Astrocyte (in vitro differentiated cells and primary cell): ENCODE measurements at regions not wholly inside any gene's neighbourhood (a gene's known extent, or its start where the extent isn't known, plus 50 kb on each side); places are given as distances from the start of the nearest gene placed in this dataset.

Source experiments
- DNase-seq: peaks from one replicate; pipeline ENCODE4 v3.0.0-alpha.2; 2010; ENCODE audit warnings: low read depth
- FAIRE-seq: peaks from 2 replicates; lab custom pipeline; 2011; peaks lifted over from hg19 to GRCh38; lab: Jason Lieb, UNC
- H2AFZ ChIP-seq: 2 replicates; pipeline ENCODE4 v1.6.0; 2012; ENCODE audit warnings: low read depth, low read length, inconsistent platforms
- H3K27ac ChIP-seq: 2 replicates; pipeline ENCODE4 v1.5.1; 2011; ENCODE audit warnings: low read depth, low read length, inconsistent platforms
- H3K27me3 ChIP-seq: 2 replicates; pipeline ENCODE4 v1.6.0; 2011; ENCODE audit warnings: low read length, inconsistent platforms; ENCODE audit not compliant: insufficient read depth
- H3K36me3 ChIP-seq: 2 replicates; pipeline ENCODE4 v1.5.1; 2011; ENCODE audit warnings: low read length, inconsistent platforms; ENCODE audit not compliant: insufficient read depth
- H3K4me1 ChIP-seq: 2 replicates; pipeline ENCODE4 v1.5.1; 2011; ENCODE audit warnings: low read length, inconsistent platforms; ENCODE audit not compliant: insufficient read depth
- H3K4me2 ChIP-seq: 2 replicates; pipeline ENCODE4 v1.6.0; 2012; ENCODE audit warnings: low read length, inconsistent platforms
- H3K4me3 ChIP-seq: 2 replicates; pipeline ENCODE4 v1.5.1; 2011; ENCODE audit warnings: low read depth, mild to moderate bottlenecking, low read length, inconsistent platforms; ENCODE audit not compliant: insufficient read depth
- H3K79me2 ChIP-seq: 2 replicates; pipeline ENCODE4 v1.6.0; 2012; ENCODE audit warnings: mild to moderate bottlenecking, low read length, inconsistent platforms; ENCODE audit not compliant: insufficient read depth
- H3K9ac ChIP-seq: 2 replicates; pipeline ENCODE4 v1.6.0; 2012; ENCODE audit warnings: mild to moderate bottlenecking, low read length, inconsistent platforms
- H3K9me3 ChIP-seq: 2 replicates; pipeline ENCODE4 v1.5.1; 2012; ENCODE audit warnings: low read depth, mild to moderate bottlenecking, low read length, inconsistent platforms; ENCODE audit not compliant: insufficient read depth
- H4K20me1 ChIP-seq: 2 replicates; pipeline ENCODE4 v1.6.0; 2012; ENCODE audit warnings: low read length, inconsistent platforms; ENCODE audit not compliant: insufficient read depth
- H3K27ac Mint-ChIP-seq: one replicate; pipeline ENCODE4 v1.8.0; 2021; ENCODE audit warnings: mild to moderate bottlenecking, mixed read lengths; ENCODE audit not compliant: unreplicated experiment
- H3K27me3 Mint-ChIP-seq: one replicate; pipeline ENCODE4 v1.8.0; 2021; ENCODE audit warnings: low read depth, mixed read lengths; ENCODE audit not compliant: unreplicated experiment
- H3K36me3 Mint-ChIP-seq: one replicate; pipeline ENCODE4 v1.8.0; 2021; ENCODE audit warnings: low read depth, mixed read lengths; ENCODE audit not compliant: unreplicated experiment
- H3K4me1 Mint-ChIP-seq: one replicate; pipeline ENCODE4 v1.8.0; 2021; ENCODE audit warnings: low read depth, mixed read lengths; ENCODE audit not compliant: unreplicated experiment
- H3K4me3 Mint-ChIP-seq: one replicate; pipeline ENCODE4 v1.8.0; 2021; ENCODE audit warnings: mild to moderate bottlenecking, moderate library complexity, mixed read lengths; ENCODE audit not compliant: unreplicated experiment
- H3K9me3 Mint-ChIP-seq: one replicate; pipeline ENCODE4 v1.8.0; 2021; ENCODE audit warnings: mild to moderate bottlenecking, mixed read lengths; ENCODE audit not compliant: unreplicated experiment
- EZH2 ChIP-seq: IDR thresholded peaks from 2 replicates; pipeline ENCODE4 v1.6.1; 2012; ENCODE audit warnings: mild to moderate bottlenecking, low read length, inconsistent platforms; ENCODE audit not compliant: insufficient read depth
- TF ChIP-seq, protein P1 (sequence below): IDR thresholded peaks from 2 replicates; pipeline ENCODE4 v1.5.1; 2011; ENCODE audit warnings: low read depth, mild to moderate bottlenecking, inconsistent platforms, low read length, moderate library complexity; ENCODE audit not compliant: insufficient read depth

DNA sequence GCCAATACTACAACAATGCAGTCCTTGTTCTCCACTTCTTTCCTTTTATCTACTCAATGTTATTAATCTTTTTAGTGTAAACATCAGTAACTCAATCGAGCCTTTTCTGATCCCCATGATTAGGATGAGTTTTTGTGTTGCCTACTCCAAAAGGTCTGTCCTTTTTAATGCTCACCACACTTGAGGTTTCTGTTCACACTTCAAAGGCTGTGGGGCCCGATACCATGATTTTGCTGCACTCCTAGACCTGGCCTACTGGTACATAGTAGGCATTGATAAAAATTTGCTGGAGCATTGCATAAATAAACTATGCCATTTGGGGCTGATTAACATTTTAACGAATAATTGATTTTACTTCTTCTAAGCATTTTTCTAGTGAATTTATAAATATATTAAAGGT is 125.4 kb upstream of the KLF12 start:
- H3K79me2 ChIP-seq, result no peaks in the 10 kb centered on the region
- no peaks in the 10 kb centered on the region for H3K36me3 ChIP-seq
- H3K27ac ChIP-seq, result no peak overlapping the region
- DNase-seq, result no peak
- TF ChIP-seq, protein P1, sequence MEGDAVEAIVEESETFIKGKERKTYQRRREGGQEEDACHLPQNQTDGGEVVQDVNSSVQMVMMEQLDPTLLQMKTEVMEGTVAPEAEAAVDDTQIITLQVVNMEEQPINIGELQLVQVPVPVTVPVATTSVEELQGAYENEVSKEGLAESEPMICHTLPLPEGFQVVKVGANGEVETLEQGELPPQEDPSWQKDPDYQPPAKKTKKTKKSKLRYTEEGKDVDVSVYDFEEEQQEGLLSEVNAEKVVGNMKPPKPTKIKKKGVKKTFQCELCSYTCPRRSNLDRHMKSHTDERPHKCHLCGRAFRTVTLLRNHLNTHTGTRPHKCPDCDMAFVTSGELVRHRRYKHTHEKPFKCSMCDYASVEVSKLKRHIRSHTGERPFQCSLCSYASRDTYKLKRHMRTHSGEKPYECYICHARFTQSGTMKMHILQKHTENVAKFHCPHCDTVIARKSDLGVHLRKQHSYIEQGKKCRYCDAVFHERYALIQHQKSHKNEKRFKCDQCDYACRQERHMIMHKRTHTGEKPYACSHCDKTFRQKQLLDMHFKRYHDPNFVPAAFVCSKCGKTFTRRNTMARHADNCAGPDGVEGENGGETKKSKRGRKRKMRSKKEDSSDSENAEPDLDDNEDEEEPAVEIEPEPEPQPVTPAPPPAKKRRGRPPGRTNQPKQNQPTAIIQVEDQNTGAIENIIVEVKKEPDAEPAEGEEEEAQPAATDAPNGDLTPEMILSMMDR, result no peak
- TF ChIP-seq EZH2, result no peak
- peaks cover 2% of the 10 kb centered on the region for H3K9me3 ChIP-seq
- H3K4me1 ChIP-seq, result no peaks in the 10 kb centered on the region
- H3K4me1 Mint-ChIP-seq, result peaks cover 13% of the 10 kb centered on the region
- no peaks in the 10 kb centered on the region for H3K36me3 Mint-ChIP-seq
- H3K9ac ChIP-seq, result no peak overlapping the region
- no peak for FAIRE-seq
- H3K27ac Mint-ChIP-seq, result no peak overlapping the region
- H4K20me1 ChIP-seq, result no peaks in the 10 kb centered on the region
- no peak overlapping the region for H3K4me3 ChIP-seq
- H3K27me3 ChIP-seq, result no peaks in the 10 kb centered on the region
- no peak overlapping the region for H3K4me3 Mint-ChIP-seq
- no peaks in the 10 kb centered on the region for H3K27me3 Mint-ChIP-seq
- H2AFZ ChIP-seq, result no peak overlapping the region
- no peak overlapping the region for H3K4me2 ChIP-seq
- H3K9me3 Mint-ChIP-seq, result peaks cover 6% of the 10 kb centered on the region

DNA sequence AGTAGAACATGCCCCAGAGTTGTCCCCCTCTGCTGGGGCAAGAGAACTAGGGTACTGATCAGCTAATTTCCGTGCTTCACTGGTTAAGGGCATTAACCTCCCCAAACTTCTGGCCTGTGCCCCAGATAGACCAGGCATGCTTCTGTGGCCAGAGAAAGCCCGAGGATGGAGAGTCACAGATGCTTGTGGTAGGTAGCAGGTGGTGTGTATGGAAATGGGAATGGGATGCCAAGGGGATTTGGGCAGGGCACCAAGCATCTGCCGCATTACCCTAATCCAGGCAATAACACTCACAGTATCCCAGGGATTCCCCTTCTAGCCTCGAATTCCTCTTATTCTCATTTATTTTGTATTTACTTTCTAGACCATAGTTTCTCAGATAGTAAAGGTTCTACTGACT is 124.8 kb upstream of the KLF12 start:
- no peak overlapping the region for H3K4me3 Mint-ChIP-seq
- Histone ChIP-seq H3K27me3 (no peaks in the 10 kb centered on the region), H3K79me2 (no peaks in the 10 kb centered on the region), H3K4me1 (no peaks in the 10 kb centered on the region), H3K36me3 (no peaks in the 10 kb centered on the region), H2AFZ (no peak overlapping the region), H3K9me3 (peaks cover 2% of the 10 kb centered on the region), H4K20me1 (no peaks in the 10 kb centered on the region), H3K4me3 (no peak overlapping the region), H3K9ac (no peak overlapping the region), H3K27ac (no peak overlapping the region), H3K4me2 (no peak overlapping the region)
- H3K9me3 Mint-ChIP-seq, result peaks cover 3% of the 10 kb centered on the region
- DNase-seq (no peak), FAIRE-seq (no peak)
- no peaks in the 10 kb centered on the region for H3K36me3 Mint-ChIP-seq
- TF ChIP-seq EZH2, result no peak
- TF ChIP-seq, protein P1, result no peak
- no peaks in the 10 kb centered on the region for H3K27me3 Mint-ChIP-seq
- H3K4me1 Mint-ChIP-seq, result peaks cover 16% of the 10 kb centered on the region
- H3K27ac Mint-ChIP-seq, result no peak overlapping the region

DNA sequence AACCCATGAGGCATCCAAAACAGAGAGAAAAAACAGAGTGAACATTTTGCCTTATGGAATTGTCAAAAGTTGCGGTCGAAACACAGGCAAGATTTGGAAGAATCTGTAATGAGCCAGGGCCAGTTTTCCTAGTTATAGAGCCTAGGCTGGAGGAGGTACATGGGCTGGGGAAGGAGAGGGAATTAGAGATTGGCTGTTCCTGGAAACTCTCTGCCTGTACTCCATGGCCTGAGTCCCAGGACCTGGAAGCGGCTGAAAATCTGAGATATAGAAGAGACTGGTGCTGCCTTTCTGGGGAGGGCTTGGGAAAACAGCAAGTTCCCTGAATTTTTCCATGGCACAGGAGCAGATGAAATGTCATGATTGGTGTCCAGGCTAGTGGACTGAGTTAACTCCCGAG is 122.8 kb upstream of the KLF12 start:
- Mint-ChIP-seq H3K27me3 (no peaks in the 10 kb centered on the region), H3K4me3 (no peak overlapping the region), H3K36me3 (no peaks in the 10 kb centered on the region), H3K27ac (peak overlapping the region; percentile 28), H3K4me1 (peaks cover 27% of the 10 kb centered on the region), H3K9me3 (no peaks in the 10 kb centered on the region)
- Histone ChIP-seq H3K79me2 (no peaks in the 10 kb centered on the region), H3K4me1 (no peaks in the 10 kb centered on the region), H3K9me3 (no peaks in the 10 kb centered on the region), H3K27me3 (no peaks in the 10 kb centered on the region), H3K4me3 (no peak overlapping the region), H3K4me2 (no peak overlapping the region), H3K27ac (no peak overlapping the region), H2AFZ (no peak overlapping the region), H4K20me1 (no peaks in the 10 kb centered on the region), H3K9ac (no peak overlapping the region), H3K36me3 (no peaks in the 10 kb centered on the region)
- no peak for TF ChIP-seq EZH2
- FAIRE-seq, result no peak
- DNase-seq, result no peak
